ENCODE measurements at regions not wholly inside any gene's neighbourhood (a gene's known extent, or its start where the extent isn't known, plus 50 kb on each side); places are given as distances from the start of the nearest gene placed in this dataset.
"Not testable (repeated sequence)": the region's sequence is repeated elsewhere in the genome, so short reads cannot be mapped to it uniquely, and the experiment has no call there.

GRCh38 chr14:83713732-83714131, 1816.2 kb upstream of the FLRT2 start:
- no peak for DNase-seq (ENCODE audit: low read depth)
- TF ChIP-seq CTCF (IDR thresholded peaks at IDR 0.05; ENCODE audit: insufficient read depth, low read length, poor library complexity, severe bottlenecking), result no peak
- Histone ChIP-seq H3K27me3 (ENCODE audit: control insufficient read depth, insufficient read depth, low read length) (no peaks in the 10 kb centered on the region), H3K36me3 (ENCODE audit: control insufficient read depth, insufficient read depth, low read length) (no peaks in the 10 kb centered on the region), H3K4me3 (ENCODE audit: low read depth, low read length) (no peak overlapping the region)

- DNase-seq (ENCODE audit: low read depth), result no peak
- H3K36me3 ChIP-seq (ENCODE audit: control insufficient read depth, insufficient read depth, low read length), result no peaks in the 10 kb centered on the region
- no peaks in the 10 kb centered on the region for H3K27me3 ChIP-seq (ENCODE audit: control insufficient read depth, insufficient read depth, low read length)
- no peak overlapping the region for H3K4me3 ChIP-seq (ENCODE audit: low read depth, low read length)
- TF ChIP-seq CTCF (IDR thresholded peaks at IDR 0.05; ENCODE audit: insufficient read depth, low read length, poor library complexity, severe bottlenecking), result no peak
Observed at GRCh38 chr14:83714151-83714550, 1815.8 kb upstream of the FLRT2 start.

- not testable (repeated sequence) for DNase-seq (ENCODE audit: low read depth); H3K4me3 ChIP-seq (ENCODE audit: low read depth, low read length); H3K36me3 ChIP-seq (ENCODE audit: control insufficient read depth, insufficient read depth, low read length); H3K27me3 ChIP-seq (ENCODE audit: control insufficient read depth, insufficient read depth, low read length)
Observed at GRCh38 chr14:83719435-83719834, 1810.5 kb upstream of the FLRT2 start.

- DNase-seq (ENCODE audit: low read depth), result no peak
- no peaks in the 10 kb centered on the region for H3K36me3 ChIP-seq (ENCODE audit: control insufficient read depth, insufficient read depth, low read length)
- no peak overlapping the region for H3K4me3 ChIP-seq (ENCODE audit: low read depth, low read length)
- TF ChIP-seq CTCF (IDR thresholded peaks at IDR 0.05; ENCODE audit: insufficient read depth, low read length, poor library complexity, severe bottlenecking), result no peak
- no peaks in the 10 kb centered on the region for H3K27me3 ChIP-seq (ENCODE audit: control insufficient read depth, insufficient read depth, low read length)
Observed at GRCh38 chr14:83733670-83734069, 1796.3 kb upstream of the FLRT2 start.

- no peak overlapping the region for H3K4me3 ChIP-seq (ENCODE audit: low read depth, low read length)
- no peaks in the 10 kb centered on the region for H3K27me3 ChIP-seq (ENCODE audit: control insufficient read depth, insufficient read depth, low read length)
- DNase-seq (ENCODE audit: low read depth), result no peak
- TF ChIP-seq CTCF (IDR thresholded peaks at IDR 0.05; ENCODE audit: insufficient read depth, low read length, poor library complexity, severe bottlenecking), result no peak
- H3K36me3 ChIP-seq (ENCODE audit: control insufficient read depth, insufficient read depth, low read length), result no peaks in the 10 kb centered on the region
Observed at GRCh38 chr14:83734431-83734830, 1795.5 kb upstream of the FLRT2 start.

- no peak for TF ChIP-seq CTCF (IDR thresholded peaks at IDR 0.05; ENCODE audit: insufficient read depth, low read length, poor library complexity, severe bottlenecking)
- no peaks in the 10 kb centered on the region for H3K36me3 ChIP-seq (ENCODE audit: control insufficient read depth, insufficient read depth, low read length)
- H3K4me3 ChIP-seq (ENCODE audit: low read depth, low read length), result no peak overlapping the region
- no peaks in the 10 kb centered on the region for H3K27me3 ChIP-seq (ENCODE audit: control insufficient read depth, insufficient read depth, low read length)
- DNase-seq (ENCODE audit: low read depth), result no peak
Observed at GRCh38 chr14:83741269-83741668, 1788.7 kb upstream of the FLRT2 start.

Measured in kidney epithelial cell (primary cell).